Endothelial cell (in vitro differentiated cells): ENCODE measurements at regions not wholly inside any gene's neighbourhood (a gene's known extent, or its start where the extent isn't known, plus 50 kb on each side); places are given as distances from the start of the nearest gene placed in this dataset.

Experiments
- DNase-seq: peaks from one replicate; pipeline ENCODE4 v3.0.0; 2021; ENCODE audit warnings: low spot score
- H3K27ac Mint-ChIP-seq: one replicate; pipeline ENCODE4 v1.8.0; 2021; ENCODE audit warnings: mixed read lengths, inconsistent platforms; ENCODE audit not compliant: unreplicated experiment
- H3K27me3 Mint-ChIP-seq: one replicate; pipeline ENCODE4 v1.8.0; 2021; ENCODE audit warnings: mild to moderate bottlenecking, moderate library complexity, mixed read lengths, inconsistent platforms; ENCODE audit not compliant: unreplicated experiment
- H3K36me3 Mint-ChIP-seq: one replicate; pipeline ENCODE4 v1.8.0; 2021; ENCODE audit warnings: mild to moderate bottlenecking, low read depth, mixed read lengths, inconsistent platforms; ENCODE audit not compliant: unreplicated experiment
- H3K4me1 Mint-ChIP-seq: one replicate; pipeline ENCODE4 v1.8.0; 2021; ENCODE audit warnings: mild to moderate bottlenecking, mixed read lengths, inconsistent platforms; ENCODE audit not compliant: unreplicated experiment
- H3K4me3 Mint-ChIP-seq: one replicate; pipeline ENCODE4 v1.8.0; 2021; ENCODE audit warnings: mild to moderate bottlenecking, mixed read lengths, inconsistent platforms; ENCODE audit not compliant: unreplicated experiment
- H3K9me3 Mint-ChIP-seq: one replicate; pipeline ENCODE4 v1.8.0; 2021; ENCODE audit warnings: mixed read lengths, inconsistent platforms; ENCODE audit not compliant: unreplicated experiment
- CTCF ChIP-seq: fragments of 200-600 bp; sonication (generic); IDR thresholded peaks from one replicate; pipeline ENCODE4 v1.5.0; 2021; ENCODE audit warnings: antibody characterized with exemption; ENCODE audit not compliant: unreplicated experiment

GRCh38 chr13:21944610-21945009 lies 273.7 kb downstream of the FGF9 start:
- no peaks in the 10 kb centered on the region for H3K27me3 Mint-ChIP-seq
- H3K9me3 Mint-ChIP-seq: peaks cover 9% of the 10 kb centered on the region
- no peak for TF ChIP-seq CTCF
- no peaks in the 10 kb centered on the region for H3K4me1 Mint-ChIP-seq
- no peak overlapping the region for H3K27ac Mint-ChIP-seq
- DNase-seq: no peak
- H3K4me3 Mint-ChIP-seq: no peak overlapping the region
- H3K36me3 Mint-ChIP-seq: peaks cover 8% of the 10 kb centered on the region

- H3K27ac Mint-ChIP-seq: no peak overlapping the region
- no peak for TF ChIP-seq CTCF
- H3K9me3 Mint-ChIP-seq: peaks cover 9% of the 10 kb centered on the region
- H3K4me3 Mint-ChIP-seq: no peak overlapping the region
- no peaks in the 10 kb centered on the region for H3K4me1 Mint-ChIP-seq
- no peaks in the 10 kb centered on the region for H3K27me3 Mint-ChIP-seq
- no peak for DNase-seq
- peaks cover 8% of the 10 kb centered on the region for H3K36me3 Mint-ChIP-seq
These were observed 274.3 kb downstream of the FGF9 start for GRCh38 chr13:21945195-21945594.

- Mint-ChIP-seq H3K4me3 (no peak overlapping the region), H3K27me3 (no peaks in the 10 kb centered on the region), H3K27ac (no peak overlapping the region), H3K4me1 (no peaks in the 10 kb centered on the region), H3K36me3 (peaks cover 8% of the 10 kb centered on the region), H3K9me3 (peaks cover 9% of the 10 kb centered on the region)
- no peak for TF ChIP-seq CTCF
- DNase-seq: no peak
These were observed 276.1 kb downstream of the FGF9 start for GRCh38 chr13:21946964-21947363.

GRCh38 chr13:21948769-21949474 lies 278.0 kb downstream of the FGF9 start:
- no peaks in the 10 kb centered on the region for H3K4me1 Mint-ChIP-seq
- peaks cover 9% of the 10 kb centered on the region for H3K36me3 Mint-ChIP-seq
- H3K9me3 Mint-ChIP-seq: peaks cover 11% of the 10 kb centered on the region
- H3K27ac Mint-ChIP-seq: no peak overlapping the region
- H3K4me3 Mint-ChIP-seq: no peak overlapping the region
- TF ChIP-seq CTCF: no peak
- no peak for DNase-seq
- H3K27me3 Mint-ChIP-seq: peaks cover 1% of the 10 kb centered on the region

GRCh38 chr13:21949818-21950429 lies 279.1 kb downstream of the FGF9 start:
- no peak overlapping the region for H3K27ac Mint-ChIP-seq
- DNase-seq: no peak
- H3K36me3 Mint-ChIP-seq: peaks cover 10% of the 10 kb centered on the region
- peaks cover 1% of the 10 kb centered on the region for H3K27me3 Mint-ChIP-seq
- TF ChIP-seq CTCF: no peak
- H3K4me1 Mint-ChIP-seq: no peaks in the 10 kb centered on the region
- peaks cover 15% of the 10 kb centered on the region for H3K9me3 Mint-ChIP-seq
- H3K4me3 Mint-ChIP-seq: no peak overlapping the region
